ENCODE measurements at regions not wholly inside any gene's neighbourhood (a gene's known extent, or its start where the extent isn't known, plus 50 kb on each side); places are given as distances from the start of the nearest gene placed in this dataset.

GRCh38 chr1:230519246-230519645, 93.1 kb upstream of the PGBD5 start:
- Histone ChIP-seq H3K4me3 (no peak overlapping the region), H3K4me2 (no peak overlapping the region), H3K36me3 (no peaks in the 10 kb centered on the region), H4K20me1 (no peaks in the 10 kb centered on the region), H3K4me1 (peaks cover 31% of the 10 kb centered on the region), H3K27me3 (no peaks in the 10 kb centered on the region), H3K27ac (no peak overlapping the region), H3K9ac (no peak overlapping the region), H3K9me3 (peaks cover 6% of the 10 kb centered on the region; the same call in 1 of the 2 replicates)
- TF ChIP-seq Cebpa-rat (IDR thresholded peaks at IDR 0.05): no peak

- no peaks in the 10 kb centered on the region for H4K20me1 ChIP-seq
- no peak overlapping the region for H3K4me3 ChIP-seq
- peak overlapping the region; percentile 7; the same call in 1 of the 2 replicates for H3K27ac ChIP-seq
- peaks cover 12% of the 10 kb centered on the region; the same call in 1 of the 2 replicates for H3K9me3 ChIP-seq
- peaks cover 31% of the 10 kb centered on the region for H3K4me1 ChIP-seq
- no peaks in the 10 kb centered on the region for H3K36me3 ChIP-seq
- H3K27me3 ChIP-seq: no peaks in the 10 kb centered on the region
- H3K9ac ChIP-seq: no peak overlapping the region
- H3K4me2 ChIP-seq: peak overlapping the region; percentile 70
- no peak for TF ChIP-seq Cebpa-rat (IDR thresholded peaks at IDR 0.05)
Measured at GRCh38 chr1:230518511-230518910, 92.4 kb upstream of the PGBD5 start.

- Histone ChIP-seq H3K4me1 (peaks cover 31% of the 10 kb centered on the region), H3K9ac (no peak overlapping the region), H3K27me3 (no peaks in the 10 kb centered on the region), H4K20me1 (no peaks in the 10 kb centered on the region), H3K27ac (no peak overlapping the region), H3K9me3 (peaks cover 15% of the 10 kb centered on the region; the same call in 1 of the 2 replicates), H3K4me2 (peak overlapping the region; percentile 70), H3K36me3 (no peaks in the 10 kb centered on the region), H3K4me3 (no peak overlapping the region)
- no peak for TF ChIP-seq Cebpa-rat (IDR thresholded peaks at IDR 0.05)
Measured at GRCh38 chr1:230517786-230518185, 91.7 kb upstream of the PGBD5 start.

- Histone ChIP-seq H3K9ac (no peak overlapping the region), H3K4me2 (peak overlapping the region; percentile 70), H3K27me3 (no peaks in the 10 kb centered on the region), H3K36me3 (no peaks in the 10 kb centered on the region), H3K27ac (no peak overlapping the region), H3K4me3 (no peak overlapping the region), H3K4me1 (peaks cover 31% of the 10 kb centered on the region), H4K20me1 (no peaks in the 10 kb centered on the region), H3K9me3 (peaks cover 15% of the 10 kb centered on the region; the same call in 1 of the 2 replicates)
- TF ChIP-seq Cebpa-rat (IDR thresholded peaks at IDR 0.05): no peak
Measured at GRCh38 chr1:230517326-230517725, 91.2 kb upstream of the PGBD5 start.

- H3K27me3 ChIP-seq: no peaks in the 10 kb centered on the region
Measured at GRCh38 chr1:230516889-230517288, 90.8 kb upstream of the PGBD5 start.

GRCh38 chr1:230515451-230516145, 89.5 kb upstream of the PGBD5 start:
- no peak overlapping the region for H3K27ac ChIP-seq
- H3K4me3 ChIP-seq: no peak overlapping the region
- no peak for TF ChIP-seq Cebpa-rat (IDR thresholded peaks at IDR 0.05)
- no peaks in the 10 kb centered on the region for H3K27me3 ChIP-seq
- no peak overlapping the region for H3K4me2 ChIP-seq
- H3K36me3 ChIP-seq: no peaks in the 10 kb centered on the region
- peaks cover 15% of the 10 kb centered on the region; the same call in 1 of the 2 replicates for H3K9me3 ChIP-seq
- H4K20me1 ChIP-seq: no peaks in the 10 kb centered on the region
- no peak overlapping the region for H3K9ac ChIP-seq
- peaks cover 32% of the 10 kb centered on the region for H3K4me1 ChIP-seq

More at GRCh38 chr1:230516889-230517288, 90.8 kb upstream of the PGBD5 start:
- Histone ChIP-seq H3K9ac (no peak overlapping the region), H3K4me2 (peak overlapping the region; percentile 70; the same call in 1 of the 2 replicates), H3K36me3 (no peaks in the 10 kb centered on the region), H4K20me1 (no peaks in the 10 kb centered on the region), H3K4me3 (no peak overlapping the region), H3K4me1 (peaks cover 31% of the 10 kb centered on the region), H3K27ac (no peak overlapping the region), H3K9me3 (peaks cover 15% of the 10 kb centered on the region; the same call in 1 of the 2 replicates)
- no peak for TF ChIP-seq Cebpa-rat (IDR thresholded peaks at IDR 0.05)

GRCh38 chr1:230510496-230510895, 84.4 kb upstream of the PGBD5 start:
- Histone ChIP-seq H3K4me1 (peaks cover 48% of the 10 kb centered on the region), H3K4me2 (peak overlapping the region; percentile 78; the same call in 1 of the 2 replicates), H3K9ac (no peak overlapping the region), H3K27me3 (no peaks in the 10 kb centered on the region), H3K4me3 (no peak overlapping the region), H3K36me3 (no peaks in the 10 kb centered on the region), H3K27ac (peak overlapping the region; percentile 80), H4K20me1 (no peaks in the 10 kb centered on the region), H3K9me3 (peaks cover 29% of the 10 kb centered on the region)
- TF ChIP-seq Cebpa-rat (IDR thresholded peaks at IDR 0.05): no peak

GRCh38 chr1:230509281-230509977, 83.3 kb upstream of the PGBD5 start:
- H3K27ac ChIP-seq: peak overlapping the region; percentile 80

GRCh38 chr1:230507666-230508402, 81.7 kb upstream of the PGBD5 start:
- TF ChIP-seq Cebpa-rat (IDR thresholded peaks at IDR 0.05): no peak
- Histone ChIP-seq H3K27ac (peak overlapping the region; percentile 62), H4K20me1 (no peaks in the 10 kb centered on the region), H3K9me3 (peaks cover 19% of the 10 kb centered on the region), H3K4me3 (peak overlapping the region; percentile 16; the same call in 1 of the 2 replicates), H3K36me3 (no peaks in the 10 kb centered on the region), H3K27me3 (no peaks in the 10 kb centered on the region), H3K9ac (no peak overlapping the region), H3K4me2 (peak overlapping the region; percentile 78), H3K4me1 (peaks cover 53% of the 10 kb centered on the region)

More at GRCh38 chr1:230509281-230509977, 83.3 kb upstream of the PGBD5 start:
- Histone ChIP-seq H4K20me1 (no peaks in the 10 kb centered on the region), H3K4me1 (peaks cover 53% of the 10 kb centered on the region), H3K27me3 (no peaks in the 10 kb centered on the region), H3K4me2 (peak overlapping the region; percentile 78), H3K9ac (no peak overlapping the region), H3K36me3 (no peaks in the 10 kb centered on the region), H3K4me3 (0 out of 2 replicates have a peak overlapping the region, but pooled peaks have one; percentile 12), H3K9me3 (peaks cover 29% of the 10 kb centered on the region)
- no peak for TF ChIP-seq Cebpa-rat (IDR thresholded peaks at IDR 0.05)

All from BLaER1 (cell line).